ENCODE measurements at regions not wholly inside any gene's neighbourhood (a gene's known extent, or its start where the extent isn't known, plus 50 kb on each side); places are given as distances from the start of the nearest gene placed in this dataset.

DNA sequence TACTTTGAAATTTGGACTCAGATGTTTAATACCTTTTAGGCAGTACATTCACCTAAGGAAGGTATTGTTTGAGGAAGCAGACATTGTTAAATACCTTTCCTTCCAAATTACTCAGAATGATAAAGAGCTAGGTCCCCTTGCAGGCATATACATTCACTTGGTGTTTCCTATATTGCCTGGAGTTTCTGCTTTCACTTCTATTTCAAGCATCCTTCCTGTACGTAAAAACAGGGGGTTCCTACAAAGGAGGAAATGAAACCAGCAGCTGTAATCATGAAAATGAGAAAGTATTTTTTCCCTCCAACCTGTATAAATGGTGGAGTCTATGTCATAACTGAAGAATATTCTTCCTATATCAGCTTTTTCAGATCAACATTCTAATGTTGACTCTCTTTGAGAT, 90.4 kb upstream of the RASGEF1B start:
- Histone ChIP-seq H4K20me1 (replicated peaks in 1 of 2; ENCODE audit: control insufficient read depth in 1 of 2, insufficient read depth in 2 of 2, low read length in 2 of 2) (no peaks in the 10 kb centered on the region), H2BK5ac (ENCODE audit: low read depth, low read length) (no peak overlapping the region), H3K9ac (replicated peaks in 1 of 4; ENCODE audit: extremely low read depth in 1 of 4, low read depth in 3 of 4, low read length in 3 of 4) (no peak overlapping the region), H3K27ac (ENCODE audit: low read depth, low read length) (no peak overlapping the region), H4K91ac (replicated peaks; ENCODE audit: insufficient read length, low read length) (no peak overlapping the region), H3K18ac (ENCODE audit: extremely low read depth, low read length) (no peak overlapping the region), H2BK120ac (replicated peaks; ENCODE audit: low read depth, low read length) (no peak overlapping the region), H3K27me3 (replicated peaks in 1 of 4; ENCODE audit: control insufficient read depth in 3 of 4, extremely low read depth in 1 of 4, insufficient read depth in 3 of 4, low read length in 3 of 4) (no peaks in the 10 kb centered on the region), H2AK5ac (ENCODE audit: low read depth, low read length) (no peak overlapping the region), H2BK12ac (ENCODE audit: low read depth, low read length) (no peak overlapping the region), H3K4me3 (ENCODE audit: extremely low read depth in 1 of 4, insufficient read depth in 2 of 4, low read depth in 3 of 4, low read length in 4 of 4) (no peak overlapping the region), H2AFZ (ENCODE audit: low read length) (no peak overlapping the region), H2BK15ac (ENCODE audit: low read length) (no peak overlapping the region), H3K23me2 (ENCODE audit: low read depth, low read length) (no peaks in the 10 kb centered on the region), H3K23ac (ENCODE audit: insufficient read length) (no peak overlapping the region), H3K9me3 (ENCODE audit: insufficient read depth in 2 of 2, low read depth in 1 of 2, low read length in 1 of 2) (no peaks in the 10 kb centered on the region), H3K14ac (ENCODE audit: insufficient read length) (no peak overlapping the region), H3K36me3 (ENCODE audit: control insufficient read depth in 2 of 4, insufficient read depth in 4 of 4, low read length in 3 of 4) (no peaks in the 10 kb centered on the region), H3K56ac (replicated peaks; ENCODE audit: insufficient read length, low read depth, low read length) (no peak overlapping the region), H3K79me2 (ENCODE audit: control insufficient read depth in 1 of 2, insufficient read depth in 2 of 2, low read length in 2 of 2) (no peaks in the 10 kb centered on the region), H3K79me1 (ENCODE audit: low read depth, low read length) (no peaks in the 10 kb centered on the region), H3K4ac (replicated peaks; ENCODE audit: insufficient read length, low read depth, low read length) (no peak overlapping the region), H3K4me2 (ENCODE audit: insufficient read depth in 1 of 2, low read depth in 2 of 2, low read length in 2 of 2) (no peak overlapping the region), H4K8ac (ENCODE audit: extremely low read depth, insufficient read depth, low read length) (no peak overlapping the region), H3K4me1 (replicated peaks in 1 of 4; ENCODE audit: control insufficient read depth in 3 of 4, insufficient read depth in 4 of 4, low read length in 3 of 4) (peaks cover 0 to 4% (median 0%) of the 10 kb centered on the region in 4 experiments; a peak in 4 of 7 replicates), H2BK20ac (ENCODE audit: low read length) (no peak overlapping the region), H4K5ac (ENCODE audit: insufficient read length, low read depth, low read length) (no peak overlapping the region)
- DNase-seq (ENCODE audit: low read depth in 1 of 2, low spot score in 2 of 2) (no peak), FAIRE-seq (no peak)
- 95% methylated on average over 1 of the region's 1 CpG; no CpG with 5 or more reads in 1 of the 2 experiments for WGBS, 2 experiments (ENCODE audit: extremely low coverage in 1 of 2, insufficient coverage in 1 of 2, insufficient read length in 1 of 2, insufficient replicate concordance in 2 of 2, low coverage in 1 of 2, low lambda C conversion rate in 2 of 2, missing lambda C conversion rate in 1 of 2)
- POLR2A ChIA-PET (ENCODE audit: partially characterized antibody): no interaction called here
- CTCF ChIA-PET (ENCODE audit: partially characterized antibody): interaction anchor here (0.6 to 1.1 kb wide), 2 partner anchors 11 to 1194 kb away, joined by 3 to 4 read pairs; no protein-coding TSS in a partner anchor
- no peak for TF ChIP-seq ZNF274 (IDR thresholded peaks at IDR 0.05; ENCODE audit: borderline replicate concordance, extremely low read depth, low read length)
- TF ChIP-seq SP2 (IDR thresholded peaks at IDR 0.05; ENCODE audit: low read length): no peak
- no peak for TF ChIP-seq GABPA (IDR thresholded peaks at IDR 0.05; ENCODE audit: borderline replicate concordance, insufficient read depth, low read length)
- no peak for TF ChIP-seq CHD1 (IDR thresholded peaks at IDR 0.05; ENCODE audit: low read depth, low read length)
- no peak for TF ChIP-seq SIX5 (IDR thresholded peaks at IDR 0.05; ENCODE audit: low read depth, low read length)
- no peak for TF ChIP-seq KDM4A (IDR thresholded peaks at IDR 0.05; ENCODE audit: low read depth, low read length, severe bottlenecking)
- no peak for TF ChIP-seq CHD2 (IDR thresholded peaks at IDR 0.05; ENCODE audit: low read length)
- no peak for TF ChIP-seq SUZ12 (IDR thresholded peaks at IDR 0.05; ENCODE audit: low read length)
- no peak for TF ChIP-seq BACH1 (IDR thresholded peaks at IDR 0.05; ENCODE audit: low read length)

Data from H1 (cell line).